Body of pancreas (tissue), 4 donors: ENCODE measurements at regions not wholly inside any gene's neighbourhood (a gene's known extent, or its start where the extent isn't known, plus 50 kb on each side); places are given as distances from the start of the nearest gene placed in this dataset.

Experiments used
- ATAC-seq: fragments of 150-250 bp; one replicate; pipeline ENCODE4 v1.9.1; 2016
- DNase-seq, 4 donors: peaks; one replicate each; pipeline ENCODE4 v3.0.0-alpha.2; 2019
- H3K27ac ChIP-seq, 4 donors: fragments of 200-600 bp; sonication (generic); 1 replicate in 3 of 4; 2 replicates in 1 of 4; pipeline versions ENCODE4 v1.5.1 to v1.6.1; 2016 to 2019; ENCODE audit warnings: mild to moderate bottlenecking in 1 of 4, mixed read lengths in 1 of 4, moderate library complexity in 1 of 4
- H3K27me3 ChIP-seq, 2 donors: fragments of 200-600 bp; sonication (generic); one replicate each; pipeline ENCODE4 v1.6.0; 2016; ENCODE audit warnings: mild to moderate bottlenecking in 1 of 2
- H3K36me3 ChIP-seq, 2 donors: fragments of 200-600 bp; sonication (generic); replicated peaks in 1 of 2; 2 replicates each; pipeline ENCODE4 v1.5.1; 2016; ENCODE audit warnings: low read depth in 2 of 2; ENCODE audit not compliant: insufficient read depth in 1 of 2
- H3K4me1 ChIP-seq: fragments of 200-600 bp; sonication (generic); one replicate; pipeline ENCODE4 v1.6.0; 2016
- H3K4me3 ChIP-seq, 2 donors: fragments of 200-600 bp; sonication (generic); 1 replicate in 1 of 2; 2 replicates in 1 of 2; pipeline ENCODE4 v1.5.1; 2016 to 2019
- H3K9me3 ChIP-seq, 3 donors: fragments of 200-600 bp; sonication (generic); 1 replicate in 2 of 3; 2 replicates in 1 of 3; pipeline ENCODE4 v1.5.1; 2016
- CTCF ChIP-seq, 7 experiments: fragments of 450-650 bp in 4 of 7; fragments of 200-600 bp in 3 of 7; sonication (generic) in 3 of 7; IDR thresholded peaks; one replicate each; pipeline ENCODE4 v1.5.1; 2016 to 2019; ENCODE audit warnings: antibody characterized with exemption in 7 of 7
- POLR2A ChIP-seq, 3 donors: fragments of 450-650 bp; IDR thresholded peaks; one replicate each; pipeline ENCODE4 v1.6.1; 2016; ENCODE audit warnings: antibody characterized with exemption in 3 of 3, mild to moderate bottlenecking in 2 of 3
- WGBS, 2 donors: methylation state at CpG; one replicate each; pipeline ENCODE4 v1.1.5; 2017; 5-methylcytosine and 5-hydroxymethylcytosine counted together
- intact Hi-C: fragments of 100-400 bp; cut with DNase I; formaldehyde crosslinking; loops from one replicate; pipeline ENCODE4 v1.15.1; 2023

DNA sequence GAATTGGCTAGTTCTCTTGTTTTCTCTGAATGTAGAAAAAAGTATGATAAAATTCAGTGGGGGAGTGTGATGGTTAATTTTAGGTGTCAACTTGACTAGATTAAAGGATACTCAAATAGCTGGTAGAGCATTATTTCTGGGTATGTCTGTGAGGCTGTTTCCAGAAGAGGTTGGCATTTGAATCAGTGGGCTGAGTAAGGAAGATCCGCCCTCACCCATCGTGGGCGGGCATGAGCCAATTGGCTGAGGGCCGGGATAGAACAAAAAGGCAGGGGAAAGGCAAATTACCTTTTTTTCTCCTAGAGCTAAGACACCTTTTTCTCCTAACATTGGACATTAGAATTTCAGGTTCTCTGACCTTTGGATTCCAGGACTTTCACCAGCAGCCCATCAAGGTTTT is 667.6 kb upstream of the SLC8A1 start:
- ATAC-seq (no peak), DNase-seq (no peak)
- no peaks in the 10 kb centered on the region for H3K27me3 ChIP-seq
- H3K4me1 ChIP-seq: no peaks in the 10 kb centered on the region
- no peak overlapping the region for H3K4me3 ChIP-seq
- no peak overlapping the region for H3K27ac ChIP-seq
- no peaks in the 10 kb centered on the region for H3K9me3 ChIP-seq
- no peaks in the 10 kb centered on the region for H3K36me3 ChIP-seq
- intact Hi-C loops: no loop called here
- WGBS, 2 donors: 77 to 78% methylated on average over 4 of the region's 4 CpGs
- TF ChIP-seq CTCF (IDR thresholded peaks at IDR 0.05): no peak
- no peak for TF ChIP-seq POLR2A (IDR thresholded peaks at IDR 0.05)

- Histone ChIP-seq H3K9me3 (no peaks in the 10 kb centered on the region), H3K4me3 (no peak overlapping the region), H3K36me3 (no peaks in the 10 kb centered on the region), H3K27ac (no peak overlapping the region), H3K4me1 (no peaks in the 10 kb centered on the region), H3K27me3 (no peaks in the 10 kb centered on the region)
- ATAC-seq (no peak), DNase-seq (no peak)
- intact Hi-C loops: no loop called here
- no peak for TF ChIP-seq CTCF (IDR thresholded peaks at IDR 0.05)
- TF ChIP-seq POLR2A (IDR thresholded peaks at IDR 0.05): no peak
- WGBS, 2 donors: 19 to 37% methylated on average over 1 of the region's 1 CpG
Observed at GRCh38 chr2:41123341-41123740, 671.5 kb upstream of the SLC8A1 start.

GRCh38 chr2:41127351-41127750 is 675.5 kb upstream of the SLC8A1 start:
- ATAC-seq: no peak
- no peak for DNase-seq
- intact Hi-C loops: no loop called here
- no peaks in the 10 kb centered on the region for H3K27me3 ChIP-seq
- H3K9me3 ChIP-seq: no peaks in the 10 kb centered on the region
- H3K4me3 ChIP-seq: no peak overlapping the region
- no peaks in the 10 kb centered on the region for H3K4me1 ChIP-seq
- no peaks in the 10 kb centered on the region for H3K36me3 ChIP-seq
- no peak for TF ChIP-seq CTCF (IDR thresholded peaks at IDR 0.05)
- no peak for TF ChIP-seq POLR2A (IDR thresholded peaks at IDR 0.05)
- H3K27ac ChIP-seq: no peak overlapping the region
- 47 to 52% methylated on average over 3 of the region's 3 CpGs for WGBS, 2 donors

GRCh38 chr2:41129988-41130387 is 678.1 kb upstream of the SLC8A1 start:
- DNase-seq (no peak), ATAC-seq (no peak)
- no peak overlapping the region for H3K27ac ChIP-seq
- no peaks in the 10 kb centered on the region for H3K4me1 ChIP-seq
- no peak overlapping the region for H3K4me3 ChIP-seq
- H3K36me3 ChIP-seq: no peaks in the 10 kb centered on the region
- TF ChIP-seq CTCF (IDR thresholded peaks at IDR 0.05): no peak
- TF ChIP-seq POLR2A (IDR thresholded peaks at IDR 0.05): no peak
- no peaks in the 10 kb centered on the region for H3K27me3 ChIP-seq
- intact Hi-C loops: no loop called here
- 13 to 15% methylated on average over 3 of the region's 3 CpGs for WGBS, 2 donors
- H3K9me3 ChIP-seq: no peaks in the 10 kb centered on the region

DNA sequence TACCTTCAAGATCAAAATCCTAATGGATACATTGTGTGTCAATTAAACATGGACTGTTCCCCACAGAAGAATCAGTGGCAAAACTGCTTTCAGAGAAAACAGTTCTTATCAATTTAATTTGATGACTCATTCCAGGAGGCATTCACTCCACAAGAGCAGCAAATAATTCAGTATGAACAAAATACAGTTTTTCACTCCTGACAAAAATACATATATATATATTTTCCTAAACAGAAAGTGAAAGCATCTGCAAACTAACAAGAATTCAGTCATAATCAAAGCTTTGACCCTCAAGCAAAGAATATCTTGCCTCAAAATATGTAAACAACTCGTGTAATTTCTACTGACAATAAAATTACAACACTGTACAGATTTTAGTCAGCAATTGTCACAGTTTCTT is 685.1 kb upstream of the SLC8A1 start:
- 11 to 17% methylated on average over 1 of the region's 1 CpG for WGBS, 2 donors
- TF ChIP-seq CTCF (IDR thresholded peaks at IDR 0.05): no peak
- TF ChIP-seq POLR2A (IDR thresholded peaks at IDR 0.05): no peak
- Histone ChIP-seq H3K4me1 (no peaks in the 10 kb centered on the region), H3K27me3 (no peaks in the 10 kb centered on the region), H3K9me3 (no peaks in the 10 kb centered on the region), H3K27ac (no peak overlapping the region), H3K36me3 (no peaks in the 10 kb centered on the region), H3K4me3 (no peak overlapping the region)
- DNase-seq: no peak
- intact Hi-C loops: no loop called here
- ATAC-seq: no peak
